C4-2B (cell line): ENCODE measurements at regions not wholly inside any gene's neighbourhood (a gene's known extent, or its start where the extent isn't known, plus 50 kb on each side); places are given as distances from the start of the nearest gene placed in this dataset.

Experiments used
- H3K27ac ChIP-seq: fragments of 450-650 bp; 2 replicates; pipeline ENCODE4 v1.5.1; 2017
- ZFX ChIP-seq: fragments of 450-650 bp; IDR thresholded peaks from 2 replicates; pipeline ENCODE4 v1.6.1; 2017
- TF ChIP-seq, protein P1 (sequence below): fragments of 450-650 bp; conservative IDR thresholded peaks from 2 replicates; pipeline ENCODE4 v1.5.1; 2017; ENCODE audit warnings: mild to moderate bottlenecking

GRCh38 chr3:159189994-159190669 lies 388.3 kb downstream of the MFSD1 start:
- H3K27ac ChIP-seq = no peak overlapping the region
- TF ChIP-seq, protein P1, sequence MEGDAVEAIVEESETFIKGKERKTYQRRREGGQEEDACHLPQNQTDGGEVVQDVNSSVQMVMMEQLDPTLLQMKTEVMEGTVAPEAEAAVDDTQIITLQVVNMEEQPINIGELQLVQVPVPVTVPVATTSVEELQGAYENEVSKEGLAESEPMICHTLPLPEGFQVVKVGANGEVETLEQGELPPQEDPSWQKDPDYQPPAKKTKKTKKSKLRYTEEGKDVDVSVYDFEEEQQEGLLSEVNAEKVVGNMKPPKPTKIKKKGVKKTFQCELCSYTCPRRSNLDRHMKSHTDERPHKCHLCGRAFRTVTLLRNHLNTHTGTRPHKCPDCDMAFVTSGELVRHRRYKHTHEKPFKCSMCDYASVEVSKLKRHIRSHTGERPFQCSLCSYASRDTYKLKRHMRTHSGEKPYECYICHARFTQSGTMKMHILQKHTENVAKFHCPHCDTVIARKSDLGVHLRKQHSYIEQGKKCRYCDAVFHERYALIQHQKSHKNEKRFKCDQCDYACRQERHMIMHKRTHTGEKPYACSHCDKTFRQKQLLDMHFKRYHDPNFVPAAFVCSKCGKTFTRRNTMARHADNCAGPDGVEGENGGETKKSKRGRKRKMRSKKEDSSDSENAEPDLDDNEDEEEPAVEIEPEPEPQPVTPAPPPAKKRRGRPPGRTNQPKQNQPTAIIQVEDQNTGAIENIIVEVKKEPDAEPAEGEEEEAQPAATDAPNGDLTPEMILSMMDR = no peak
- TF ChIP-seq ZFX = no peak

GRCh38 chr3:159191447-159191846 lies 389.6 kb downstream of the MFSD1 start:
- H3K27ac ChIP-seq = no peak overlapping the region
- no peak for TF ChIP-seq ZFX
- TF ChIP-seq, protein P1 = no peak

DNA sequence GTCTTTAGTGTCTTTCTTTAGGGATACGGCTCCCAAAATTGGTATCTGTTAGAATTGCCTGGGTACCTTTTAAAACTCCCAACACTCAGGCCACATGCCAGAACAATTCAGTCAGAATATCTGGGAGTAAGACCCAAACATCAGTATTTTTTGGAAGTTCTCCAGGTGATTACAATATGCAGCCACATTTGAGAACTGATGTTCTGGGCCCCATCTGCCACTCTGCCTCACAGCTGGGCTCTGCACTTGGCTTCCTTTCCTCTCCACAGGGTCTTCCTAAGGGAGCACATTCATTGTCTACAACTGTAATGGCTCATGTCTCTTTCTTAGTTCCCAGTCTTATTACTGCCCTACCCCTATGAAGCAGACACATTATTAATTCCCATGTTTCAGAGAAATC lies 394.5 kb downstream of the MFSD1 start:
- no peak for TF ChIP-seq ZFX
- TF ChIP-seq, protein P1 = no peak

DNA sequence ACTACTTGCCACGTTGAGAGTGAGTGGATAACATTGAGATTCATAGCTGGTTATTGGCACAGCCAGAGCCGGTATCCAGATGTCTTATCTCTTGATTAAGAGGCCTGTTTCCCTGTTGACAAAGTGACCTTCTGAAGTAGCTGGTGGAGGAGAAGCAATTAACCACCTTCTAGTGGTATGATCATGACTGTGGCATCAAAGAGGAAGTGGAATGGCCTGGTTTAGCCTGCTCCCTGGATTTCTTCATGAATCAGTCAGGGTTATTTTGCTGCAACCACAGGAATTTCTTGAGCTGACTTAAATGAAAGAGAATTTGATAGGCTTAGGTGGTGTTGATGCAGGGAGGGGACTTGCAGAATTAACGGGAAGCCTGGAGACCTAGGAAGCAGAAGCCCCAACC lies 398.3 kb downstream of the MFSD1 start:
- TF ChIP-seq, protein P1 = no peak
- no peak for TF ChIP-seq ZFX
- no peak overlapping the region for H3K27ac ChIP-seq

More for the DNA sequence above, 394.5 kb downstream of the MFSD1 start:
- H3K27ac ChIP-seq = no peak overlapping the region

- no peak overlapping the region for H3K27ac ChIP-seq
- TF ChIP-seq ZFX = no peak
- TF ChIP-seq, protein P1 = no peak
Measured at GRCh38 chr3:159208050-159208449, 406.2 kb downstream of the MFSD1 start.

DNA sequence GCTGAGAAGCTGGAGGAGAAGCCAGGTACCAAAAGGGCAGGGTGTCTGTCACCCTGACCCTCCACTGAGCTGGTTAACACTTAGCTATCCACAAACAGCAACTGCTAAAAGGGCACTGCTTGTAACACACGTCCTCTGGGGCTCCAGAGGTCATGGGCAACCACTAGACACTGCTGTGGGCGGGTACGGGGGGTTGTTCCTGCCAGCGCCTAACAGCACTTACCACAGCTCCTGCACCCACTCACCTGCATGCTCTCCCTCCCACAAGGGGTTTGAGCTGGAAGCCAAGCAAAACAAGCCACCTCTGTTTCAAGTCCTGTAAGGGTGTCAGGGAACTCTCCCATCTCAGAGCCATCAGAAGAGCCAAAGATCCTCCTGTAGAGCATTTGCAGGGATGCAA lies 407.6 kb downstream of the MFSD1 start:
- H3K27ac ChIP-seq = no peak overlapping the region
- TF ChIP-seq, protein P1 = no peak

- H3K27ac ChIP-seq = no peak overlapping the region
- TF ChIP-seq ZFX = no peak
Measured at GRCh38 chr3:159210336-159210735, 408.5 kb downstream of the MFSD1 start.

DNA sequence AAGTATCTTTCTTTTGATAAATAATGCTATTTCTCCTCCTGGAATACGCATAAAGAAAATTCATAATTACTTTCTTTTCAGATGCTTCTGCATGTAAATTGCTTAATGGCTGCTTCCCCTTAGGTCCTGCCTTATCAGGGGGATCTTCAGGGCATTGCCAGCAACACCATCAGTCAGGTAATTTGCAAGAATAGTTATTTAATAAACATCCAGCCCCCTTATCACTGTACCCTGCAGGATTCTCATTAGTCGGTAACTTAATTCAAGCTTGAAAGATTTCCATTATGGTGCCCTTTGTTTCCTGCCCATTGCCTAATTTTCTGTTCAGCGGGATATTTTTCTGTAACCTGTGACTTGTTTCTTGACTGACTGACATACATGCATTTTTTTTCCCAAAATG lies 414.5 kb downstream of the MFSD1 start:
- no peak overlapping the region for H3K27ac ChIP-seq
- TF ChIP-seq ZFX = no peak
- TF ChIP-seq, protein P1 = no peak
